Transverse colon (tissue), 4 donors: ENCODE measurements at regions not wholly inside any gene's neighbourhood (a gene's known extent, or its start where the extent isn't known, plus 50 kb on each side); places are given as distances from the start of the nearest gene placed in this dataset.

ENCODE experiments used
- DNase-seq: peaks from one replicate; pipeline ENCODE4 v3.0.0-alpha.2; 2019
- H3K27ac ChIP-seq, 4 donors: fragments of 200-600 bp; sonication (generic); 2 replicates each; pipeline ENCODE4 v1.5.1; 2016 to 2018; ENCODE audit warnings: inconsistent platforms in 4 of 4
- H3K27me3 ChIP-seq: fragments of 200-600 bp; sonication (generic); 2 replicates; pipeline ENCODE4 v1.5.1; 2017; ENCODE audit warnings: inconsistent platforms
- H3K36me3 ChIP-seq, 4 donors: fragments of 200-600 bp; sonication (generic); 2 replicates each; pipeline ENCODE4 v1.5.1; 2017 to 2019; ENCODE audit warnings: inconsistent platforms in 4 of 4
- H3K4me1 ChIP-seq, 4 donors: fragments of 200-600 bp; sonication (generic); 2 replicates each; pipeline ENCODE4 v1.5.1; 2017 to 2020; ENCODE audit warnings: inconsistent platforms in 4 of 4
- H3K4me3 ChIP-seq, 4 donors: fragments of 200-600 bp; sonication (generic); 1 replicate in 1 of 4; 2 replicates in 3 of 4; pipeline versions ENCODE4 v1.5.1 to v1.6.1; 2017 to 2019; ENCODE audit warnings: inconsistent platforms in 4 of 4
- H3K9me3 ChIP-seq, 2 donors: fragments of 200-600 bp; sonication (generic); 2 replicates each; pipeline ENCODE4 v1.5.1; 2017 to 2019; ENCODE audit warnings: inconsistent platforms in 2 of 2
- CTCF ChIP-seq, 5 experiments: fragments of 200-600 bp in 3 of 5; fragments of 450-650 bp in 2 of 5; sonication (generic) in 3 of 5; IDR thresholded peaks; 1 replicate in 2 of 5; 2 replicates in 3 of 5; pipeline ENCODE4 v1.5.1; 2016 to 2017; ENCODE audit warnings: antibody characterized with exemption in 5 of 5, inconsistent platforms in 3 of 5, mild to moderate bottlenecking in 2 of 5, moderate library complexity in 1 of 5
- EP300 ChIP-seq: sonication (generic); formaldehyde crosslinking; IDR thresholded peaks from one replicate; pipeline ENCODE4 v1.6.1; 2017; ENCODE audit warnings: antibody characterized with exemption, low read depth
- POLR2A ChIP-seq: fragments of 450-650 bp; IDR thresholded peaks from one replicate; pipeline ENCODE4 v1.6.1; 2016; ENCODE audit warnings: antibody characterized with exemption, mild to moderate bottlenecking, moderate library complexity
- POLR2AphosphoS5 ChIP-seq, 3 donors: sonication (generic); formaldehyde crosslinking; IDR thresholded peaks; one replicate each; pipeline ENCODE4 v1.6.1; 2016; ENCODE audit warnings: antibody characterized with exemption in 3 of 3
- WGBS, 2 donors: methylation state at CpG; one replicate each; pipeline ENCODE4 v1.1.5; 2018; ENCODE audit warnings: low coverage in 1 of 2; 5-methylcytosine and 5-hydroxymethylcytosine counted together
- in situ Hi-C, 4 donors: fragments of 200-750 bp; cut with MboI; loops; one replicate each; pipeline versions ENCODE4 v1.15.0 to v1.15.1; 2017; ENCODE audit warnings: low sequenced_read_pairs in 3 of 4, low pct_ligation_motif_present in 1 of 4, low pct_unique_long_range_greater_than_20kb in 1 of 4
- intact Hi-C: fragments of 100-400 bp; cut with DNase I; formaldehyde crosslinking; loops from one replicate; pipeline ENCODE4 v1.15.1; 2023; ENCODE audit warnings: low total_unique reads

DNA sequence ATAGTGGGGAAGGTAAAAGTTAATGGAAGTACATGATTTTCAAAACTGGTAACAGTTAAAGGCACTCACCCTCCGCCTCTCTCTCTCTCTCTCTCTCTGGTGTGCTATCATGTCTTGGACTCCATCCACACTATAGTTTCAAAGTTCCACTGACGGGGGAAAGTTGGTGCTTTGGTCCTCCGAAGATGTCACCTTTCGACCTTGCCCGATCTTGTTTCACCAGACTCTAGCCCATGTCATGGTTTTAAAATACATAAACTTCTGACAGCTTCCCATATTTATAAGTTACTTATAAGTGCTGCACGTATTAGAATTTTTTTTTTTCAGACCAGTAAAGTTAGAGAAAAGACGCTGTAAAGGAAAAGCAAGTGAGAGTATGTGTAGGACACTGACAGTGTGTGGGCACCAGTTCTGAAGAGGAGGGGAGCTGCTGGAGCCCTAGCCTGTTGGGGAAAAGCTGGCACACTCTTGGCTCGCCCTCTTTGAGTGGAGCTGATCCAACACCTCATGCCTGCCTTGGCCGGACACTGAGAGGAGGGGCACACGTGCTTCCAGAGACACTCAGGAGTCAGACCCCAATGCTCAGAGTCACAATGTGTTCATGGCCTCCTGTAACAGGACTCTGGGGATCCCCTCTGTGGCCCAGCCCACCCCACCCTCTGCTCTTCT, 200.5 kb upstream of the TPM1 start:
- Histone ChIP-seq H3K9me3 (no peaks in the 10 kb centered on the region), H3K4me3 (no peak overlapping the region), H3K27ac (peak overlapping the region in 3 of 4 donors; percentile 18 to 58 (median 46)), H3K36me3 (peaks cover 0 to 10% (median 0%) of the 10 kb centered on the region in 4 donors), H3K4me1 (peaks cover 0 to 10% (median 0%) of the 10 kb centered on the region in 4 donors), H3K27me3 (no peaks in the 10 kb centered on the region)
- 71 to 74% methylated on average over 8 to 10 of the region's 10 CpGs for WGBS, 2 donors
- in situ Hi-C loops: loop anchor here in 1 of 4 donors (10.0 kb wide), 1 partner anchor 243 kb away; no protein-coding TSS in a partner anchor
- TF ChIP-seq POLR2AphosphoS5 (IDR thresholded peaks at IDR 0.05) (no peak), EP300 (no peak), CTCF (IDR thresholded peaks at IDR 0.05) (no peak), POLR2A (no peak)
- intact Hi-C loops: loop anchor here (10.0 kb wide), 1 partner anchor 57 kb away; no protein-coding TSS in a partner anchor
- DNase-seq: no peak

- Histone ChIP-seq H3K27me3 (no peaks in the 10 kb centered on the region), H3K4me3 (no peak overlapping the region), H3K36me3 (peaks cover 0 to 10% (median 0%) of the 10 kb centered on the region in 4 donors), H3K4me1 (peaks cover 3 to 13% (median 3%) of the 10 kb centered on the region in 4 donors), H3K9me3 (no peaks in the 10 kb centered on the region), H3K27ac (peak overlapping the region in 1 of 4 donors; percentile 46)
- whole genome bisulfite sequencing, 2 donors: 75 to 92% methylated on average over 5 of the region's 5 CpGs
- in situ Hi-C loops: loop anchor here in 1 of 4 donors (10.0 kb wide), 1 partner anchor 241 kb away; no protein-coding TSS in a partner anchor
- DNase-seq: no peak
- TF ChIP-seq CTCF (IDR thresholded peaks at IDR 0.05) (no peak), POLR2A (no peak), POLR2AphosphoS5 (IDR thresholded peaks at IDR 0.05) (no peak), EP300 (no peak)
- intact Hi-C loops: loop anchor here (10.0 kb wide), 1 partner anchor 59 kb away; no protein-coding TSS in a partner anchor
These were observed 199.2 kb upstream of the TPM1 start for GRCh38 chr15:62843311-62843710.

DNA sequence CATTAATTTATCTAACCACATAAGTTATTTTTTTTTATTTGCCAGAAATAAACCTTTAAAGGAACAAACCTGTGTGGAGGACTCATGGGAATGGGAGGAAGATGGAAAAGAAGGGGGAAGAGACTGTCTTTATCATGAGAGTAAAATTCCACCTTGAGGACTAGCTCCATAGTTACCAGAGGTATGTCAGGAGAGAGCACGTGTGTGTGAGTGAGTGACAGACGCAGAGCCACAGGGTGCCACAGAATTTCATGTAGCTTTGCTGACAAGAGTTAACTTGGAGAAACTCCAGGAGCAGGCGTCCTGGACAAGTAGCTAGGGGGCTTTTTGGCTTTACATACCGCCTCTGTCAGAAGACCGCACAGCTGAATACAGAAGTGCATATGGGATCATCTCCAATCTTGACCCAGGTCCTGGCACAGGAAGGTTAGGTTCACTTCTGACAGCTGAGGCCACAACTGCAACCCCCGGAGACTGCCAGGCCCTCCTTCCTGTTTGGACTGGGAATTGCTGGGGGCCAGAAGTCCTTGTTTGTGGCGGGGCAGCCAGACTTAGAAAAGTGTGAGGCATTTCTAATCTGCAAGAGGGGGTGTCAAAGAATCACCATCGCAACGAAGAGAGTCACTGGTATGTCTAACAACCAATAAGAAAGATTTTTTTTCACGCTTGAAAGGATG, 197.8 kb upstream of the TPM1 start:
- H3K9me3 ChIP-seq: no peaks in the 10 kb centered on the region
- in situ Hi-C loops (loop anchor here in 1 of 4 donors (10.0 kb wide), 1 partner anchor 240 kb away; no protein-coding TSS in a partner anchor), intact Hi-C loops (loop anchor here (5.0 to 10.0 kb wide), 2 partner anchors 60 to 248 kb away; no protein-coding TSS in a partner anchor)
- DNase-seq: no peak
- TF ChIP-seq CTCF (IDR thresholded peaks at IDR 0.05): no peak
- TF ChIP-seq EP300: no peak
- no peak for TF ChIP-seq POLR2AphosphoS5 (IDR thresholded peaks at IDR 0.05)
- no peak for TF ChIP-seq POLR2A
- 49 to 75% methylated on average over 3 to 10 of the region's 10 CpGs for WGBS, 2 donors
- peaks cover 6 to 17% (median 7%) of the 10 kb centered on the region in 4 donors for H3K4me1 ChIP-seq
- peaks cover 0 to 10% (median 0%) of the 10 kb centered on the region in 4 donors for H3K36me3 ChIP-seq
- H3K27ac ChIP-seq: no peak overlapping the region
- H3K4me3 ChIP-seq: no peak overlapping the region
- H3K27me3 ChIP-seq: no peaks in the 10 kb centered on the region
